Thyroid gland (tissue), 4 donors: ENCODE measurements at regions not wholly inside any gene's neighbourhood (a gene's known extent, or its start where the extent isn't known, plus 50 kb on each side); places are given as distances from the start of the nearest gene placed in this dataset.

Experiments
- DNase-seq, 2 donors: peaks; one replicate each; pipeline ENCODE4 v3.0.0-alpha.2; 2019
- H3K27ac ChIP-seq, 3 donors: fragments of 200-600 bp; sonication (generic); 1 replicate in 2 of 3; 2 replicates in 1 of 3; pipeline ENCODE4 v1.5.1; 2016 to 2019; ENCODE audit warnings: mild to moderate bottlenecking in 1 of 3, moderate library complexity in 1 of 3
- H3K27me3 ChIP-seq: fragments of 200-600 bp; sonication (generic); one replicate; pipeline ENCODE4 v1.5.1; 2019
- H3K36me3 ChIP-seq, 2 donors: fragments of 200-600 bp; sonication (generic); one replicate each; pipeline ENCODE4 v1.5.1; 2016 to 2019
- H3K4me1 ChIP-seq, 2 donors: fragments of 200-600 bp; sonication (generic); one replicate each; pipeline ENCODE4 v1.5.1; 2017 to 2019
- H3K4me3 ChIP-seq, 3 donors: fragments of 200-600 bp; sonication (generic); replicated peaks in 1 of 3; 1 replicate in 2 of 3; 2 replicates in 1 of 3; pipeline ENCODE4 v1.5.1; 2016; ENCODE audit warnings: mild to moderate bottlenecking in 1 of 3
- H3K9me3 ChIP-seq: fragments of 200-600 bp; sonication (generic); one replicate; pipeline ENCODE4 v1.5.1; 2017
- POLR2A ChIP-seq, 2 donors: fragments of 450-650 bp; IDR thresholded peaks; one replicate each; pipeline ENCODE4 v1.6.1; 2017; ENCODE audit warnings: antibody characterized with exemption in 2 of 2, mild to moderate bottlenecking in 2 of 2, moderate library complexity in 1 of 2
- WGBS, 2 donors: methylation state at CpG; one replicate each; pipeline ENCODE4 v1.1.5; 2017; 5-methylcytosine and 5-hydroxymethylcytosine counted together
- intact Hi-C: fragments of 100-400 bp; cut with DNase I; formaldehyde crosslinking; loops from one replicate; pipeline ENCODE4 v1.15.1; 2023
- TF ChIP-seq, protein P1 (sequence below), 6 experiments: fragments of 200-600 bp in 3 of 6; fragments of 450-650 bp in 3 of 6; sonication (generic) in 3 of 6; IDR thresholded peaks; one replicate each; pipeline ENCODE4 v1.5.1; 2016 to 2019; ENCODE audit warnings: antibody characterized with exemption in 6 of 6, mild to moderate bottlenecking in 2 of 6, inconsistent platforms in 1 of 6, moderate library complexity in 1 of 6

DNA sequence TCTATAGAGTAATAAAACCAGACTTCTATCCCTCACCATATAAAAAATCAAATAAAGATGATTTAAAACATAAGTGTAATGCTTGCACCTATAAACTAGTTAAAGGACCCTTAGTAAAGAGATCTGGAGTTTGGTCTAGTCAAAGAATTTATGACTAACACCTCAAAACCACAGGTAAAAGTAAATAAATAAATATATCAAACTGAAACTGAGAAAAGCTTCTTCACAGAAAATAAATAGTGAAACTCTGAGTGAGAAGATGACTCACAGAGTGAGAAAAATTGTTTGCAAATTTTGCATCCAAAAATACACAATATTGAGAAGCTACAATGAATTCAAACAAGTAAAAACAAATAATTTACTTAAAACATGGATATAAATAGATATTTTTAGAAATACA is 387.8 kb downstream of the KDM5D start:
- H3K4me3 ChIP-seq, result no peak overlapping the region
- no peaks in the 10 kb centered on the region for H3K4me1 ChIP-seq
- no peak overlapping the region for H3K27ac ChIP-seq
- H3K36me3 ChIP-seq, result no peaks in the 10 kb centered on the region
- intact Hi-C loops, result no loop called here
- no peak for DNase-seq
- no peaks in the 10 kb centered on the region for H3K9me3 ChIP-seq
- no peaks in the 10 kb centered on the region for H3K27me3 ChIP-seq
- TF ChIP-seq, protein P1, sequence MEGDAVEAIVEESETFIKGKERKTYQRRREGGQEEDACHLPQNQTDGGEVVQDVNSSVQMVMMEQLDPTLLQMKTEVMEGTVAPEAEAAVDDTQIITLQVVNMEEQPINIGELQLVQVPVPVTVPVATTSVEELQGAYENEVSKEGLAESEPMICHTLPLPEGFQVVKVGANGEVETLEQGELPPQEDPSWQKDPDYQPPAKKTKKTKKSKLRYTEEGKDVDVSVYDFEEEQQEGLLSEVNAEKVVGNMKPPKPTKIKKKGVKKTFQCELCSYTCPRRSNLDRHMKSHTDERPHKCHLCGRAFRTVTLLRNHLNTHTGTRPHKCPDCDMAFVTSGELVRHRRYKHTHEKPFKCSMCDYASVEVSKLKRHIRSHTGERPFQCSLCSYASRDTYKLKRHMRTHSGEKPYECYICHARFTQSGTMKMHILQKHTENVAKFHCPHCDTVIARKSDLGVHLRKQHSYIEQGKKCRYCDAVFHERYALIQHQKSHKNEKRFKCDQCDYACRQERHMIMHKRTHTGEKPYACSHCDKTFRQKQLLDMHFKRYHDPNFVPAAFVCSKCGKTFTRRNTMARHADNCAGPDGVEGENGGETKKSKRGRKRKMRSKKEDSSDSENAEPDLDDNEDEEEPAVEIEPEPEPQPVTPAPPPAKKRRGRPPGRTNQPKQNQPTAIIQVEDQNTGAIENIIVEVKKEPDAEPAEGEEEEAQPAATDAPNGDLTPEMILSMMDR (IDR thresholded peaks at IDR 0.05), result no peak
- no peak for TF ChIP-seq POLR2A (IDR thresholded peaks at IDR 0.05)

DNA sequence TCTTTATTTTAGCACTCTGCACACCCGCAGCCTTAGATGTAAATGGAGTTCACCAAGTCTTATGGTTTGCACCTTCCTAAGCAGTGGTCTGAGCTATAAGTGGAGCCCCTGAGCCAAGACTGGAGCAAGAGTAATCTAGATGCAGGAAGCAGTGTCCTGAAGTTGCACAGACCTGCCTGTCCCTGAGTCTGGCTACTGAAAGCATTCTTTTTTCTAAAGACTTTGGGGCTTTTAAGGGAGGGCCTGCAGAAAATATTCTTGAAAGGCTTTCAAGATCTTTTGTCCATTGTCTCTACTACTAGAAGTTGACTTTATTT is 389.7 kb downstream of the KDM5D start:
- Histone ChIP-seq H3K9me3 (no peaks in the 10 kb centered on the region), H3K4me3 (no peak overlapping the region), H3K27ac (no peak overlapping the region), H3K27me3 (no peaks in the 10 kb centered on the region), H3K4me1 (no peaks in the 10 kb centered on the region), H3K36me3 (no peaks in the 10 kb centered on the region)
- 100% methylated on average over 1 of the region's 1 CpG for WGBS, 2 donors
- TF ChIP-seq, protein P1 (IDR thresholded peaks at IDR 0.05), result no peak
- TF ChIP-seq POLR2A (IDR thresholded peaks at IDR 0.05), result no peak
- intact Hi-C loops, result no loop called here
- DNase-seq, result no peak

DNA sequence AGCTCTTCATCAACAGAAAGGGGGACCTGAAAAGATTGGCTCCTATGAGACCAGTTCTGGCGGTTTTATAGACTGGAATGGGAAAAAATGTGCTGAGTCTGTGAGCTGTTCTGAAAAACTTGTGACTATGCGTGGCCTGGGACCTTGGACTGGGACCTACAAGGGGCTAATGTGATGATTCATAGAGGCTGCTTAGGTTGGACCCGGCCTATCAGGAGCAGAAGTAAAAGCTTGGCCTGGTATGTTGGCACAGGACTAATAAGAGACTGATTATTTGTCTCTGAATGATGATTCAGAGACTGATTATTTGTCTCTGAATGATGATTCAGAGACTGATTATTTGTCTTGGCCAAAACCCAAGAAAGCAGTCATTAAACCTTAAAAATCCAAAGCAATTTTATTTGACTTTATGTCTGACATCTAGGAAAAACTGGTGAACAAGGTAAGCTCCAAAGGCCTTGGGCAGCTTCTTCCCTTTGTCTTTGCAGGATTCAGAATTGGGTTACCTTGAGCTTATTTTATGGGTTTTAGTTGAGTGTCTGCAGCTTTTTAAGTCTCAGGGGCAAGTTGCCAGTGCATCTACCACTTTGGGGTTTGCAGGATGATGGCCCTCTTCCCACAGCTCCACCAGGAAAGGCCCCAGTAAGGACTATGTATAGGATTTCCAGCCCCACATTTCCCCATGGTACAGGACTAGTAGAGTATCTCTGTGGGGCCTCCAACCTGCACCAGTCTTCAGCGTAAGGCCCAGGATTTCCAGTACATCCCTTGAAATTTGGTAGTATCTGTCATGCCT is 390.3 kb downstream of the KDM5D start:
- no peak for DNase-seq
- intact Hi-C loops, result no loop called here
- no peak overlapping the region for H3K27ac ChIP-seq
- TF ChIP-seq, protein P1 (IDR thresholded peaks at IDR 0.05), result no peak
- TF ChIP-seq POLR2A (IDR thresholded peaks at IDR 0.05), result no peak
- no peak overlapping the region for H3K4me3 ChIP-seq
- no peaks in the 10 kb centered on the region for H3K27me3 ChIP-seq
- WGBS, 2 donors, result 81 to 89% methylated on average over 4 of the region's 4 CpGs
- H3K4me1 ChIP-seq, result no peaks in the 10 kb centered on the region
- H3K9me3 ChIP-seq, result no peaks in the 10 kb centered on the region
- H3K36me3 ChIP-seq, result no peaks in the 10 kb centered on the region

DNA sequence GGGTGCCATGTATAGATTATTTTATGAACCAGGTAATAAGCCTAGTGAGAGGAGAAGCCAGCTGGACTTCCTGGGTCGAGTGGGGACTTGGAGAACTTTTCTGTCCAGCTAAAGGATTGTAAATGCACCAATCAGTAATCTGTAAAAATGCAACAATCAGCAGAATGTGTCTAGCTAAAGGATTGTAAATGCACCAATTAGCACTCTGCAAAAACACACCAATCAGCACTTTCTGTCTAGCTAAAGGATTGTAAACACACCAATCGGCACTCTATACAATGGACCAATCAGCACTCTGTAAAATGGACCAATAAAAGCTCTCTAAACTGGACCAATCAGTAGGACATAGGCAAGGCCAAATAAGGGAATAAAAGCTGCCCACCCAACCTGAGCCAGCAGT is 392.9 kb downstream of the KDM5D start:
- no peak for TF ChIP-seq POLR2A (IDR thresholded peaks at IDR 0.05)
- TF ChIP-seq, protein P1 (IDR thresholded peaks at IDR 0.05), result no peak
- Histone ChIP-seq H3K4me3 (no peak overlapping the region), H3K36me3 (no peaks in the 10 kb centered on the region), H3K9me3 (no peaks in the 10 kb centered on the region), H3K27ac (no peak overlapping the region), H3K27me3 (no peaks in the 10 kb centered on the region), H3K4me1 (no peaks in the 10 kb centered on the region)
- intact Hi-C loops, result no loop called here
- 55 to 64% methylated on average over 2 of the region's 2 CpGs for whole genome bisulfite sequencing, 2 donors
- DNase-seq, result no peak

DNA sequence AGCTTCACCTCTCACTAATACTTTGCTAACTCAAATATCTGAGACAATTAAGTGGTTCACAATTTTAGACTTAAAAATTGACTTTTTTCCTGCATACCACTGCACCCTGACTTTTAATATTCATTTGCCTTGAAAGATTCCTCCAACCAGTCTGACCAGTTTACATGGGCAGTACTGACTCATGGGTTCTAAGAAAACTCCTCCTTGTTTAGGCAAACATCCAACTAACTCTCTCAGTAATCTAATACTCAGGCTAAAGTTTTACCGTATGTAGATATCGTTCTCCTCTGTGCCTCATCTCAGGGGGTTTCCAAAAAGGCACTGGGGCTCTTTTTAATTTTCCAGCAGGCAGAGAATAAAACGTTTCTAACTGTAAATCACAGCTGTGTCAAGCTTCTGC is 422.8 kb downstream of the KDM5D start:
- Histone ChIP-seq H3K27ac (no peak overlapping the region), H3K4me3 (no peak overlapping the region), H3K4me1 (no peaks in the 10 kb centered on the region), H3K36me3 (no peaks in the 10 kb centered on the region), H3K27me3 (no peaks in the 10 kb centered on the region), H3K9me3 (no peaks in the 10 kb centered on the region)
- intact Hi-C loops, result no loop called here
- WGBS, 2 donors, result 34 to 39% methylated on average over 3 of the region's 3 CpGs
- DNase-seq, result no peak
- no peak for TF ChIP-seq POLR2A (IDR thresholded peaks at IDR 0.05)
- TF ChIP-seq, protein P1 (IDR thresholded peaks at IDR 0.05), result no peak
